H1 (cell line): ENCODE measurements at regions not wholly inside any gene's neighbourhood (a gene's known extent, or its start where the extent isn't known, plus 50 kb on each side); places are given as distances from the start of the nearest gene placed in this dataset.

ENCODE experiments used
- CTCF ChIA-PET: fragments of 300-600 bp; sonication (Branson Sonifier 250); formaldehyde crosslinking; loops from one replicate; lab custom pipeline; 2021; ENCODE audit not compliant: partially characterized antibody; lab: Charles Lee
- POLR2A ChIA-PET: fragments of 300-600 bp; sonication (Branson Sonifier 250); formaldehyde crosslinking; loops from one replicate; lab custom pipeline; 2021; ENCODE audit warnings: inconsistent platforms; ENCODE audit not compliant: partially characterized antibody; lab: Charles Lee
- DNase-seq, 2 experiments: peaks; one replicate each; pipeline versions ENCODE4 v3.0.0 to v3.0.0-alpha.2; 2010 to 2022; ENCODE audit warnings: low spot score in 2 of 2, low read depth in 1 of 2, mixed read lengths in 1 of 2
- FAIRE-seq: peaks from 2 replicates; lab custom pipeline; 2011; peaks lifted over from hg19 to GRCh38; lab: Jason Lieb, UNC
- H2AFZ ChIP-seq: 2 replicates; pipeline ENCODE4 v1.8.1; 2012; ENCODE audit warnings: low read length, inconsistent platforms
- H2AK5ac ChIP-seq: 2 replicates; pipeline ENCODE4 v1.6.1; 2013; ENCODE audit warnings: low read depth, low read length
- H2BK120ac ChIP-seq: replicated peaks from 2 replicates; pipeline ENCODE3; 2013; ENCODE audit warnings: low read depth, low read length, inconsistent platforms
- H2BK12ac ChIP-seq: 2 replicates; pipeline ENCODE4 v1.6.1; 2013; ENCODE audit warnings: low read depth, low read length
- H2BK15ac ChIP-seq: 2 replicates; pipeline ENCODE4 v1.6.1; 2013; ENCODE audit warnings: low read length
- H2BK20ac ChIP-seq: 2 replicates; pipeline ENCODE4 v1.6.1; 2013; ENCODE audit warnings: low read length
- H2BK5ac ChIP-seq: 2 replicates; pipeline ENCODE4 v1.6.1; 2013; ENCODE audit warnings: low read depth, low read length
- H3K14ac ChIP-seq: 2 replicates; pipeline ENCODE4 v1.6.1; 2013; ENCODE audit warnings: inconsistent platforms; ENCODE audit not compliant: insufficient read length
- H3K18ac ChIP-seq: 2 replicates; pipeline ENCODE4 v1.6.1; 2013; ENCODE audit warnings: low read length; ENCODE audit errors: extremely low read depth
- H3K23ac ChIP-seq: 2 replicates; pipeline ENCODE4 v1.6.1; 2013; ENCODE audit warnings: inconsistent platforms; ENCODE audit not compliant: insufficient read length
- H3K23me2 ChIP-seq: 2 replicates; pipeline ENCODE4 v1.6.1; 2013; ENCODE audit warnings: low read depth, low read length
- H3K27ac ChIP-seq: 2 replicates; pipeline ENCODE4 v1.6.1; 2011; ENCODE audit warnings: low read depth, low read length, inconsistent platforms
- H3K27me3 ChIP-seq, 4 experiments: replicated peaks in 1 of 4; 1 replicate in 1 of 4; 2 replicates in 3 of 4; pipeline versions ENCODE4 v1.6.1 to v1.8.1; 2011 to 2013; ENCODE audit warnings: low read length in 3 of 4, mild to moderate bottlenecking in 3 of 4, inconsistent platforms in 2 of 4, mixed read lengths in 2 of 4, moderate library complexity in 1 of 4; ENCODE audit not compliant: control insufficient read depth in 3 of 4, insufficient read depth in 3 of 4; ENCODE audit errors: extremely low read depth in 1 of 4
- H3K36me3 ChIP-seq, 4 experiments: 2 replicates each; pipeline versions ENCODE4 v1.6.1 to v1.8.1; 2011 to 2013; ENCODE audit warnings: mild to moderate bottlenecking in 4 of 4, low read length in 3 of 4, moderate library complexity in 2 of 4, control low read depth in 1 of 4, inconsistent platforms in 1 of 4; ENCODE audit not compliant: insufficient read depth in 4 of 4, control insufficient read depth in 2 of 4
- H3K4ac ChIP-seq: replicated peaks from 2 replicates; pipeline ENCODE3; 2013; ENCODE audit warnings: low read length, low read depth, mixed read lengths, inconsistent platforms; ENCODE audit not compliant: insufficient read length
- H3K4me1 ChIP-seq, 4 experiments: replicated peaks in 1 of 4; 1 replicate in 1 of 4; 2 replicates in 3 of 4; pipeline versions ENCODE4 v1.6.1 to v1.8.1; 2011 to 2013; ENCODE audit warnings: low read length in 3 of 4, inconsistent platforms in 2 of 4, mixed read lengths in 1 of 4; ENCODE audit not compliant: insufficient read depth in 4 of 4, control insufficient read depth in 3 of 4
- H3K4me2 ChIP-seq, 2 experiments: 2 replicates each; pipeline versions ENCODE4 v1.6.1 to v1.8.1; 2011 to 2013; ENCODE audit warnings: low read depth in 2 of 2, low read length in 2 of 2, control low read depth in 1 of 2, inconsistent platforms in 1 of 2, mild to moderate bottlenecking in 1 of 2; ENCODE audit not compliant: insufficient read depth in 1 of 2
- H3K4me3 ChIP-seq, 4 experiments: fragments of 200-600, 300-600 bp in 1 of 4; sonication (generic), shearing (Covaris generic), sonication (Bioruptor Twin) in 1 of 4; 2 replicates each; pipeline versions ENCODE4 v1.5.1 to v1.8.1; 2011 to 2016; ENCODE audit warnings: low read length in 4 of 4, low read depth in 3 of 4, control low read depth in 2 of 4, inconsistent platforms in 2 of 4, mild to moderate bottlenecking in 2 of 4, mixed read lengths in 1 of 4, moderate library complexity in 1 of 4; ENCODE audit not compliant: insufficient read depth in 2 of 4; ENCODE audit errors: extremely low read depth in 1 of 4
- H3K56ac ChIP-seq: replicated peaks from 2 replicates; pipeline ENCODE3; 2013; ENCODE audit warnings: low read depth, mild to moderate bottlenecking, mixed read lengths, low read length, inconsistent platforms; ENCODE audit not compliant: insufficient read length
- H3K79me1 ChIP-seq: 2 replicates; pipeline ENCODE4 v1.6.1; 2013; ENCODE audit warnings: low read depth, low read length, control low read depth
- H3K79me2 ChIP-seq, 2 experiments: 2 replicates each; pipeline versions ENCODE4 v1.6.1 to v1.8.1; 2012 to 2013; ENCODE audit warnings: low read length in 2 of 2, mild to moderate bottlenecking in 2 of 2, inconsistent platforms in 1 of 2; ENCODE audit not compliant: insufficient read depth in 2 of 2, control insufficient read depth in 1 of 2
- H3K9ac ChIP-seq, 4 experiments: replicated peaks in 1 of 4; 1 replicate in 1 of 4; 2 replicates in 3 of 4; pipeline versions ENCODE4 v1.6.1 to v1.8.1; 2011 to 2013; ENCODE audit warnings: low read depth in 3 of 4, low read length in 3 of 4, control low read depth in 2 of 4, mild to moderate bottlenecking in 2 of 4, moderate library complexity in 2 of 4, inconsistent platforms in 1 of 4; ENCODE audit errors: extremely low read depth in 1 of 4
- H3K9me3 ChIP-seq, 2 experiments: 2 replicates each; pipeline versions ENCODE4 v1.6.1 to v1.8.1; 2012 to 2013; ENCODE audit warnings: mild to moderate bottlenecking in 2 of 2, moderate library complexity in 2 of 2, control low read depth in 1 of 2, inconsistent platforms in 1 of 2, low read depth in 1 of 2, low read length in 1 of 2, mixed read lengths in 1 of 2; ENCODE audit not compliant: insufficient read depth in 2 of 2
- H4K20me1 ChIP-seq, 2 experiments: replicated peaks in 1 of 2; 2 replicates each; pipeline versions ENCODE3 to v1.8.1; 2011 to 2013; ENCODE audit warnings: inconsistent platforms in 2 of 2, low read length in 2 of 2, mild to moderate bottlenecking in 1 of 2; ENCODE audit not compliant: insufficient read depth in 2 of 2, control insufficient read depth in 1 of 2
- H4K5ac ChIP-seq: 2 replicates; pipeline ENCODE4 v1.6.1; 2013; ENCODE audit warnings: low read length, low read depth, mixed read lengths, inconsistent platforms; ENCODE audit not compliant: insufficient read length
- H4K8ac ChIP-seq: 2 replicates; pipeline ENCODE4 v1.8.0; 2013; ENCODE audit warnings: mild to moderate bottlenecking, moderate library complexity, low read length, inconsistent platforms; ENCODE audit not compliant: insufficient read depth; ENCODE audit errors: extremely low read depth
- H4K91ac ChIP-seq: replicated peaks from 2 replicates; pipeline ENCODE3; 2013; ENCODE audit warnings: low read length, mixed read lengths, inconsistent platforms; ENCODE audit not compliant: insufficient read length
- ASH2L ChIP-seq: fragments of 200-600, 300-600 bp; sonication (generic); IDR thresholded peaks from one replicate; pipeline ENCODE4 v1.7.1; 2017; ENCODE audit warnings: low read length
- BCL11A ChIP-seq, 2 experiments: IDR thresholded peaks; one replicate each; pipeline ENCODE4 v1.6.1; 2011; ENCODE audit warnings: low read depth in 2 of 2, low read length in 2 of 2, mild to moderate bottlenecking in 2 of 2
- EZH2 ChIP-seq: fragments of 200-600 bp; sonication (generic); IDR thresholded peaks from 2 replicates; pipeline ENCODE4 v1.7.1; 2012; ENCODE audit warnings: low read depth, mild to moderate bottlenecking, moderate library complexity, low read length, inconsistent platforms; ENCODE audit not compliant: severe bottlenecking
- GABPA ChIP-seq: IDR thresholded peaks from 2 replicates; pipeline ENCODE4 v1.6.1; 2011; ENCODE audit warnings: mild to moderate bottlenecking, low read length, moderate library complexity, borderline replicate concordance; ENCODE audit not compliant: insufficient read depth
- HDAC2 ChIP-seq, 2 experiments: fragments of 300-600 bp in 1 of 2; sonication (generic) in 1 of 2; IDR thresholded peaks; 2 replicates each; pipeline ENCODE4 v1.6.1; 2011 to 2012; ENCODE audit warnings: low read depth in 2 of 2, low read length in 2 of 2, mild to moderate bottlenecking in 2 of 2, moderate library complexity in 2 of 2, borderline replicate concordance in 1 of 2, inconsistent platforms in 1 of 2
- JUND ChIP-seq: IDR thresholded peaks from 2 replicates; pipeline ENCODE4 v1.6.1; 2011; ENCODE audit warnings: mild to moderate bottlenecking, improper control_type of control experiment, low read length
- KDM4A ChIP-seq: IDR thresholded peaks from one replicate; pipeline ENCODE4 v1.7.1; 2012; ENCODE audit warnings: low read depth, mild to moderate bottlenecking, moderate library complexity, low read length, inconsistent platforms; ENCODE audit not compliant: severe bottlenecking
- NANOG ChIP-seq: IDR thresholded peaks from 2 replicates; pipeline ENCODE4 v1.6.1; 2011; ENCODE audit warnings: low read length, low read depth, mild to moderate bottlenecking, inconsistent platforms; ENCODE audit not compliant: insufficient read depth, poor library complexity, severe bottlenecking
- POLR2A ChIP-seq, 2 experiments: IDR thresholded peaks; 1 replicate in 1 of 2; 2 replicates in 1 of 2; pipeline ENCODE4 v1.6.1; 2011; ENCODE audit warnings: low read depth in 2 of 2, low read length in 2 of 2, mild to moderate bottlenecking in 2 of 2; ENCODE audit errors: control extremely low read depth in 1 of 2
- POLR2AphosphoS5 ChIP-seq: IDR thresholded peaks from 2 replicates; pipeline ENCODE4 v1.6.1; 2011; ENCODE audit warnings: low read depth, low read length
- TAF7 ChIP-seq: optimal IDR thresholded peaks from 2 replicates; pipeline ENCODE3; 2011; ENCODE audit warnings: low read depth, mild to moderate bottlenecking, inconsistent platforms, low read length, moderate library complexity, borderline replicate concordance
- TBP ChIP-seq: IDR thresholded peaks from 2 replicates; pipeline ENCODE4 v1.6.1; 2011; ENCODE audit warnings: low read depth, low read length, improper control_type of control experiment
- TCF12 ChIP-seq: IDR thresholded peaks from 2 replicates; pipeline ENCODE4 v1.6.1; 2011; ENCODE audit warnings: low read depth, mild to moderate bottlenecking, low read length
- TEAD4 ChIP-seq: IDR thresholded peaks from 2 replicates; pipeline ENCODE4 v1.6.1; 2012; ENCODE audit warnings: low read depth, low read length, inconsistent platforms, mixed read lengths
- WGBS, 2 experiments: shearing (Covaris generic) in 1 of 2; methylation state at CpG; one replicate each; pipeline versions ENCODE4 v1.1.6 to v1.1.7; 2013 to 2015; ENCODE audit warnings: low lambda C conversion rate in 2 of 2, mixed read lengths in 2 of 2, inconsistent platforms in 1 of 2, low coverage in 1 of 2, missing lambda C conversion rate in 1 of 2; ENCODE audit not compliant: insufficient replicate concordance in 2 of 2, insufficient coverage in 1 of 2, insufficient read length in 1 of 2; ENCODE audit errors: extremely low coverage in 1 of 2, missing lambda C conversion rate in 1 of 2; 5-methylcytosine and 5-hydroxymethylcytosine counted together
- TF ChIP-seq, protein P1 (sequence below): IDR thresholded peaks from 2 replicates; pipeline ENCODE4 v1.6.1; 2012; ENCODE audit warnings: inconsistent platforms

GRCh38 chr3:110343376-110343775, 728.2 kb upstream of the NECTIN3 start:
- Histone ChIP-seq H2AFZ (no peak overlapping the region), H3K9ac (no peak overlapping the region), H2AK5ac (no peak overlapping the region), H3K14ac (no peak overlapping the region), H3K4me3 (no peak overlapping the region), H3K18ac (no peak overlapping the region), H3K27me3 (no peaks in the 10 kb centered on the region), H2BK120ac (no peak overlapping the region), H2BK12ac (no peak overlapping the region), H3K4ac (no peak overlapping the region), H3K4me1 (no peaks in the 10 kb centered on the region), H2BK5ac (no peak overlapping the region), H4K5ac (no peak overlapping the region), H3K27ac (no peak overlapping the region), H3K36me3 (no peaks in the 10 kb centered on the region), H4K20me1 (no peaks in the 10 kb centered on the region), H2BK15ac (no peak overlapping the region), H3K79me1 (no peaks in the 10 kb centered on the region), H3K79me2 (no peaks in the 10 kb centered on the region), H2BK20ac (no peak overlapping the region), H4K8ac (no peak overlapping the region), H3K9me3 (no peaks in the 10 kb centered on the region), H3K4me2 (no peak overlapping the region), H3K56ac (no peak overlapping the region), H3K23me2 (no peaks in the 10 kb centered on the region), H3K23ac (no peak overlapping the region), H4K91ac (no peak overlapping the region)
- no peak for DNase-seq
- ChIA-PET POLR2A (no interaction called here), CTCF (no interaction called here)
- FAIRE-seq = no peak
- WGBS, 2 experiments = 95% methylated on average over 3 of the region's 3 CpGs; no CpG with 5 or more reads in 1 of the 2 experiments
- TF ChIP-seq HDAC2 (IDR thresholded peaks at IDR 0.05; ENCODE audit: borderline replicate concordance in 1 of 2, low read depth in 2 of 2, low read length in 2 of 2) (no peak), JUND (no peak), EZH2 (no peak), KDM4A (no peak), NANOG (no peak), TEAD4 (no peak), TAF7 (no peak), POLR2AphosphoS5 (no peak), POLR2A (IDR thresholded peaks at IDR 0.05; ENCODE audit: control extremely low read depth in 1 of 2, low read depth in 2 of 2, low read length in 2 of 2) (no peak), GABPA (no peak), ASH2L (no peak), TCF12 (no peak), TBP (no peak), BCL11A (IDR thresholded peaks at IDR 0.05; ENCODE audit: low read depth in 2 of 2, low read length in 2 of 2) (no peak)
- TF ChIP-seq, protein P1, sequence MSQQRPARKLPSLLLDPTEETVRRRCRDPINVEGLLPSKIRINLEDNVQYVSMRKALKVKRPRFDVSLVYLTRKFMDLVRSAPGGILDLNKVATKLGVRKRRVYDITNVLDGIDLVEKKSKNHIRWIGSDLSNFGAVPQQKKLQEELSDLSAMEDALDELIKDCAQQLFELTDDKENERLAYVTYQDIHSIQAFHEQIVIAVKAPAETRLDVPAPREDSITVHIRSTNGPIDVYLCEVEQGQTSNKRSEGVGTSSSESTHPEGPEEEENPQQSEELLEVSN = no peak
